Right cardiac atrium (tissue), 5 donors: ENCODE measurements at regions not wholly inside any gene's neighbourhood (a gene's known extent, or its start where the extent isn't known, plus 50 kb on each side); places are given as distances from the start of the nearest gene placed in this dataset.

Experiments
- ATAC-seq, 2 donors: fragments of 200-7000 bp; cut with Tn5 transposase; one replicate each; pipeline versions ENCODE4 v1.8.0 to v1.9.1; 2020; ENCODE audit warnings: moderate library complexity in 2 of 2, mild to moderate bottlenecking in 1 of 2
- DNase-seq, 3 donors: peaks; one replicate each; pipeline ENCODE4 v3.0.0-alpha.2; 2020
- H3K27ac ChIP-seq: one replicate; pipeline ENCODE4 v1.5.1; 2013; ENCODE audit warnings: mild to moderate bottlenecking, low read length, control low read depth, moderate library complexity
- H3K27me3 ChIP-seq: one replicate; pipeline ENCODE4 v1.6.1; 2013; ENCODE audit not compliant: control insufficient read depth, insufficient read depth
- H3K4me1 ChIP-seq: one replicate; pipeline ENCODE4 v1.6.1; 2013; ENCODE audit warnings: low read length; ENCODE audit not compliant: control insufficient read depth, insufficient read depth
- H3K4me3 ChIP-seq: one replicate; pipeline ENCODE4 v1.5.1; 2013; ENCODE audit warnings: low read length, control low read depth
- H3K9me3 ChIP-seq: one replicate; pipeline ENCODE4 v1.6.1; 2013; ENCODE audit warnings: low read length; ENCODE audit not compliant: control insufficient read depth
- WGBS: extraction: QIAGEN DNeasy Blood & Tissue Kit; methylation state at CpG from one replicate; pipeline ENCODE4 v1.1.7; 2013; 5-methylcytosine and 5-hydroxymethylcytosine counted together
- intact Hi-C, 4 donors: fragments of 100-400 bp; cut with DNase I; formaldehyde crosslinking; loops; one replicate each; pipeline versions ENCODE4 v1.11.0 to v1.14.0; 2022 to 2023
- donor health status: healthy with polysubstance abuse.
- donor health status: DM: no; HTN: yes; CAD: no.
- donor health status: DM: no; HTN: no; CAD: no.
- donor health status: DM: no; HTN: yes; CAD: no; lungs with severe emphysema.
- donor health status: DM: yes; HTN: yes; CAD: no.

DNA sequence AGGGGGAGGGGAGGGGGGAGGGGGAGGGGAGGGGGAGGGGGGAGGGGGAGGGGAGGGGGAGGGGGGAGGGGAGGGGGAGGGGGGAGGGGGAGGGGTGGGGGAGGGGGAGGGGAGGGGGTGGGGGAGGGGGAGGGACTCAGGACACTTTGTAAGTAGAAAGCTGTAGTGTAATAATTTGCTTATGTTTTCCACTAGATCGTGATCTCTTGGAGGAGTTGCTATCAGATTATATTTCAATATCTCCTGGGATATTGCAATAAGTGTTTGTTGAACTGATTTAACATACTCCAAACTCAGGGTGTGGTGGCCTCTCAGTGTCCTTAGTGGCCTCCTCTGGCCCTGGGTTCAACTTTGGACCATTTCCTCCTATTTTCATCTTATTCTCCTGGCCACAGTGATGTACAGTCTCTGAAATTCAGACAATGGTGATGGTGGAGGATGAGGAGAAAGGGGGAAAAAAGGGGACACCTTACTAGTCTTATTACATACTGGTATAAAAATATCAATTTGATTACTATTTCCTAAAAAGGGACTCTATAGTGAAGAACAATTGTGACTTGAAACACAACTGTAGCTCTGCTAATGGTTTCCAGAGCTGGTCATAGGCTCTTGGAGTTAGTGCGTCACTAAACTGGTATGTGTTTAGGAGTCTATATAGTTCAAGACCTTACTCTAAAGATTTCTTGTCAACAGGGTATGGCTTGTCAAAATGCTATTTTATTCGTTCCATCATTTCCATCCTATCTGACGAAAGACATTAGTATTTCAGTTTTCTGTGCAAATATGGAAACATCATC is 89.6 kb downstream of the DDX1 start:
- Histone ChIP-seq H3K4me3 (no peak overlapping the region), H3K27ac (no peak overlapping the region), H3K27me3 (no peaks in the 10 kb centered on the region), H3K4me1 (no peaks in the 10 kb centered on the region), H3K9me3 (no peaks in the 10 kb centered on the region)
- DNase-seq (no peak), ATAC-seq (no peak)
- intact Hi-C loops = no loop called here
- WGBS = 94% methylated on average over 4 of the region's 4 CpGs

DNA sequence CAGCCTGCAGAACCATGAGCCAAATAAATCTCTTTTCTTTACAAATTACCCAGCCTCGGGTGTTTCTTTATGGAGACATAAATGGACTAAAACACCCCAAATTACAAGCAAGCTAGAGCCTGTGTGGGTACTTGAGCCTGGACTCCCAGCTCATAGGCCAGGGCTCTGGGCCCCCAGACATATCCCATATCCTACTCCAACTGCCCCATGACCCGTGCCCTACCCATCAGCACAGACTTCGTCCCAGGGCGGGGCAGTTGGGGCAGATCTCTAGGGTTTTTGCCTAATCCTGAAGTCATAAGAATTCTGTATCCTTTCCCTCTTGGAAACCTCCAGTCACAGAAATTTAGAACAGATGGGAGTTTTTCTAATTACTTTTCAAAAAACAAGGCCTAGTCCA is 90.7 kb downstream of the DDX1 start:
- Histone ChIP-seq H3K4me3 (no peak overlapping the region), H3K27ac (no peak overlapping the region), H3K4me1 (no peaks in the 10 kb centered on the region), H3K27me3 (no peaks in the 10 kb centered on the region), H3K9me3 (no peaks in the 10 kb centered on the region)
- intact Hi-C loops = no loop called here
- no peak for ATAC-seq
- no peak for DNase-seq
- WGBS = 91% methylated on average over 4 of the region's 4 CpGs

DNA sequence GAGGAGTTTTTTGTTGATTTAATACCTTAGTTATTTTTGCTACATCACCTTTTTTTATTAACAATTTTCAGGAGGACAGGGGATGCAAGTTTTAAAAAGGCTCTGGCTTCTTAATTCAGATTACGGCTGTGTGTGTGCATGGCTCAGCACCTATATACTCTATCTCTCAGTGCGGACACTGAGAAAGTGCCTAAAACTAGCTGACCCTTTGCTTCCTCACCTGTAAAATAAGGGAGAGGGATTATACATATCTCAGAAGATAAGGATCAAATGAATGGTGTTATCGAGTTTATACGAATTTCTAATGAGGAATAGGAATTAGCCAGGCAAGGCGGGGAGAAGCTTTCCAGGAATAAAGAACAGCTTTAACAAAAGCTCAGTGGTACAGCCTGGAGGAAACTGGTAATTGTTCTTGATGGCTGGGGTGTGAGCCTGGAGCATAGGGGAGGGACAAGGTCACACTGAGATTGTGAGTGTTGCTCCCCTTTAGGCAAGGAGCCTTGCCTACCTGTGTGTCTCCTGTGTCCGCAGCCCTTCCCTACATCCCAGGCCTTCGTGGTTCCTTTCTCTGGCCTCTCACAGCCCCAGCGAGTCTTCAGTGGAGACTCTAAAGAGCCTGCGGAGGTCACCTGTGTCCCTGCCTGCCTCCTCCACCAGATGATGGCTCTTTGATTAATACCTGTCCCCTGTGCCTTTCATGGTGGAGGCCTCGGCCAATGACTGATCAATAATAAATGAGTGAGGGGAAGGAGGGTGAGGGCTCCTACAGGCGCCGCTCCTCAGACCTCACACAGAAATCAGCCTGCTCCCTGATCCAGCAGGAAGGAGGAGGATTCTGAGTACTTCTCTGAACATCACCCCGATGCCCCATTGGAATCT is 92.7 kb downstream of the DDX1 start:
- no peak overlapping the region for H3K4me3 ChIP-seq
- no peak overlapping the region for H3K27ac ChIP-seq
- no peaks in the 10 kb centered on the region for H3K4me1 ChIP-seq
- no peaks in the 10 kb centered on the region for H3K27me3 ChIP-seq
- intact Hi-C loops = no loop called here
- ATAC-seq (no peak), DNase-seq (no peak)
- no peaks in the 10 kb centered on the region for H3K9me3 ChIP-seq
- WGBS = 84% methylated on average over 13 of the region's 13 CpGs

DNA sequence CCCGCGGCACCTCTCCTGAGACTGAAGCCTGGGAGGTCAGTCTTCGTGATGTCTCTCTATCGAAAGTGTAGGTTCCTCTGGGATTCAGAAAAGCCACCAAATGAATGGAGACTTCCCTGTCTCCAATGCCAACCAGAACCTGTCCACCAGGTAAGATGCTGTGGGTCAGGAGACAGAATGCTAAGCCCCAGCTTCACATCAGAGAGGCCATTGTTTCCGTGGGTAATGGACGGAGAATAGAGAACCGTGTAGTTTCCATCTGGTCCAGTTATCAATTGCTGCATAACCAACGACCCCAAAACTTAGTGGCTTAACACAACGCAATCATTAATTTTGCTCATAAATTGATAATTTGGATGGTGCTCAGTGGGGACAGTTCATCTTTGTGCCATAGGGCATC is 93.5 kb downstream of the DDX1 start:
- no peak for DNase-seq
- Histone ChIP-seq H3K27ac (no peak overlapping the region), H3K27me3 (no peaks in the 10 kb centered on the region), H3K4me1 (no peaks in the 10 kb centered on the region), H3K9me3 (no peaks in the 10 kb centered on the region), H3K4me3 (no peak overlapping the region)
- 95% methylated on average over 9 of the region's 9 CpGs for WGBS
- intact Hi-C loops = no loop called here
- no peak for ATAC-seq

DNA sequence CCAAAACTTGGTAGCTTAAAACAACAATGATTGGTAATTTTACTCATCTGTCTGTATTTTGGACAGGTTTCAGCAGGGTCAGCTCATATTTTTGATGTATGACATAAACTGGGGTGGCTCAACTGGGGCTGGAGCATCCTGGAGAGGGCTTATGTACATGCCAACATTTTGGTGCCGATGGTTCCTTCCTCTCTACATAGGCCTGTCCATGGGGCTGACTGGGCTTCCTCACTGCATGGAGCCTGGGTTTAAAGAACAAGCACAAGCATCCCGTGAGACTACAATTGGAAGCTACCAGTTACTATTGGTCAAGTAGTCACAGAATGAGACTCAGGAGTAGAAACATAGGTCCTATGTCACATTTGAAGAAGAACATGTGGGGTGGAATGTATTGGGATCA is 95.0 kb downstream of the DDX1 start:
- ATAC-seq = no peak
- intact Hi-C loops = no loop called here
- H3K4me1 ChIP-seq = no peaks in the 10 kb centered on the region
- no peaks in the 10 kb centered on the region for H3K27me3 ChIP-seq
- 84% methylated on average over 2 of the region's 2 CpGs for WGBS
- DNase-seq = no peak
- no peak overlapping the region for H3K27ac ChIP-seq
- H3K9me3 ChIP-seq = no peaks in the 10 kb centered on the region
- H3K4me3 ChIP-seq = no peak overlapping the region

DNA sequence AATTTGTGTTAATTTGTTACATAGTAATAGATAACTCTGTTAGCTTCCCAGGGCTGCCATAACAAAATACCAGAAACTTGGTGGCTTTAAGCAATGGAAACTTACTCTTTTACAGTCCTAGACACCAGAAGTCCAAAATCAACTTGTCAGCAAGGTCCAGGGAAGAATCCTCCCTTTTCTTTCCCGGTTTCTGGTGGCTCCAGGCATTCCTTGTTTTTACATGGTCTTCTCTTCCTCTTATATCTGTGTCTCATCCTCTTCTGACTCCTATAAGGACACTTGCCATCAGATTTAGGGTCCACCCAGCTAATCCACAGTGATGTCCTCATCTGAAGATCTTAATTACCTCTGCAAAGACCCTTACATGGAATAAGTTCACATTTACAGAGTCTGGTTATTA is 95.6 kb downstream of the DDX1 start:
- ATAC-seq = no peak
- Histone ChIP-seq H3K27ac (no peak overlapping the region), H3K4me3 (no peak overlapping the region), H3K4me1 (no peaks in the 10 kb centered on the region), H3K9me3 (no peaks in the 10 kb centered on the region), H3K27me3 (no peaks in the 10 kb centered on the region)
- intact Hi-C loops = no loop called here
- no peak for DNase-seq
- 66% methylated on average over 1 of the region's 1 CpG for WGBS

DNA sequence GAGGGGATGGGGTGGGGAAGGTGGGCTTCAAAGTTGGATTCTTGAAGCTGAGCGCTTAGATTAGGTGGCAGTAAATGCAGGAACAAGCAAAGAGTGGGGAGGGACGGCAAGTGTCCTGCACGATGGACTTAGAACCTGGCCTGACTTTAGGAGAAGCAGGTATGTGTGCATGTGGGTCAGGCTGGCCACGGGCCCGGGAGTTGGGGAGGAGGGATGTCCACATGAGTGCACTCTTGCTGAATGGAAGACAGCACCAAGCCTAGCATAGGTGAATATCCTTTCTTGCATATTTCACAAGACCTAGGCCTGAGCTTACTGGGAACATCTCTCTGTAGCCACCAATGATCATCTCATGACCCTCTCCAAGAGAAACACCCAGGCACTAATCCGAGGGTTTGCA is 96.1 kb downstream of the DDX1 start:
- Histone ChIP-seq H3K4me1 (no peaks in the 10 kb centered on the region), H3K27me3 (no peaks in the 10 kb centered on the region), H3K9me3 (no peaks in the 10 kb centered on the region), H3K27ac (no peak overlapping the region), H3K4me3 (no peak overlapping the region)
- ATAC-seq = no peak
- WGBS = 93% methylated on average over 6 of the region's 6 CpGs
- intact Hi-C loops = no loop called here
- DNase-seq = no peak

DNA sequence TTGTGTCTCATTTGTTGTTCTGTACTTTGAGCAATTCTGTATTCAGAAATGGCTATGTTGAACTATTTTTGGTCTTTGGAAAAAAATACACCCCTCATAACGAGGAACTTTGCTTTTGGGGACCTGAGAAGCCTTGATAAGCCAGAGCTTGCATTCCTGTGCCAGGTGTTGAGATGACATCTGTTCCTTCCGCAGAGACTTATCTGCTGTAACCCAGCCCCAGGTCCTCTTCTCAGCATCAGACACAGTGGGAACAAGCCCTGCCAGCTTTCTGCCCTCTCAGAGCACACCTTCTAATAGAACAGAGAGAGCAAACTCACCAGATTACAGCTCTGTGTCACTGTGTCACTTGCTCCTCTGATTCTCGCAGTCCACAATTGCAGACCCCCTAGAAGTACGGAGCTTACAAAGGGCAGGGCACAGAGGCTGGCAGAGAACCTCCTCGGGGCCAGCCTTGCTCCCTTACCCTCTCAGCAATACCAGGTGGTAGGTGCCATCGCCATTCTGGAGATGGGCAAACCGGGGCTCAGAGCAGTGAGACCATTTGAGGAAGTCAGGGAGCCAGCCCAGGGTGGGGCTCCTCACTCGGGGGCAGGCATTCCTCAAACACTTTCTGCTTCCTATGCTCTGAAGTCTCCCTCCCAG is 97.4 kb downstream of the DDX1 start:
- Histone ChIP-seq H3K27me3 (no peaks in the 10 kb centered on the region), H3K9me3 (no peaks in the 10 kb centered on the region), H3K27ac (no peak overlapping the region), H3K4me3 (no peak overlapping the region), H3K4me1 (no peaks in the 10 kb centered on the region)
- WGBS = 68% methylated on average over 8 of the region's 8 CpGs
- intact Hi-C loops = no loop called here
- no peak for ATAC-seq
- DNase-seq = no peak

DNA sequence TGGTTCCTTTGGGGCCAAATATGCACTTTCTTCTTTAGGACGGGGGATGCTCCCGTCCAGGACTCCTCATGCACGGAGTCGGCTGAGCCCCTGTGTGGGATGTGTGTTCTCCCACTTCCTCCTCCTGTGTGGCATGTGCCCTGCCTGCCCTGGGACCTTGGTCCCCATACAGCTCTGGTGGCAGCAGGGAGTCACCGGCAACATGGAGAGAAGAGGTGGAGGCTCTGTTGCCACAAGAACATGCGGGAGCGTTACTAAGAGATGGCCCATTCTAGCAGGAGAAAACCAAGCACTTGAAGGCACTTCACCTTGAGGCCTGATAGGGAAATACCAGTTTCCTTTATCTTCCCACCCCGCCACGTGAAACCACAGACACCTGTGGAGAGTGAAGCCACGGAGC is 98.0 kb downstream of the DDX1 start:
- no peak overlapping the region for H3K4me3 ChIP-seq
- no peak for ATAC-seq
- H3K27ac ChIP-seq = no peak overlapping the region
- no peaks in the 10 kb centered on the region for H3K4me1 ChIP-seq
- no peak for DNase-seq
- intact Hi-C loops = no loop called here
- no peaks in the 10 kb centered on the region for H3K27me3 ChIP-seq
- WGBS = 82% methylated on average over 10 of the region's 10 CpGs
- H3K9me3 ChIP-seq = no peaks in the 10 kb centered on the region

DNA sequence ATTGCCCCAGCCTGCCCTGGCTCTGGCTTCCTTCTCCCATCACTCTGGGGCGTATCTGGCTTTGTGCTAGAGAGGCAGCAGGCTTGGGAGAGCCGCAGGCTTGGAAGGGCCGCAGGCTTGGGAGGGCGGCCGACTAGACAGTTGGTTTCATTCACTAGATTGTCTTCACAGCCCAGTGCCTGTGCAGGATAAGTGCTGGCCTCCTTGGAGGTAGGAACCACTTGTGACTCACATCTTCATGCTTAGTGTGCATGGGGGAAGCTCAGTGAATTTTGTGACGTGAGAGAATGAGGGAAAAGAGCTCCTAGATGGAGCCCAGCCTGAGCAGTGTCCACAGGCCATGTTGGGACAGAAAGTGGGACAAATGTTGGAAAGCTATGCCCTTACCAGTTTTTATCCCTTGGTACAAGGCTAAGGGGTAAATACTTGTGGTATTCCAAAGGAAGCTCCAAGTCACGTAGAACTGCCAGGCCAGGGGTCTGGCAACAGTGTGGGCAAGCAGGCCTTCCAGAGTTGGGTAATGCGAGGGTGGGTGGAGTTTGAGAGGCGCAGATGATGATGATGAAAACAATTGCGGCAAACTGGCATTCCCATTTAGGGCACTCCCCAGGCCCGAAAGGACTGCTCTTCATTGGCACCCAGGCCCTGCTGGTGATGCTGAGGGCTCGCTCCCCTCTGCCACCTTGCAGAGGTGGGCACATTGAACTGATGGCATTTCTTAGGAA is 100.1 kb downstream of the DDX1 start:
- no peak overlapping the region for H3K27ac ChIP-seq
- H3K4me1 ChIP-seq = no peaks in the 10 kb centered on the region
- ATAC-seq = no peak
- H3K9me3 ChIP-seq = no peaks in the 10 kb centered on the region
- no peak overlapping the region for H3K4me3 ChIP-seq
- 91% methylated on average over 12 of the region's 12 CpGs for WGBS
- no peak for DNase-seq
- no peaks in the 10 kb centered on the region for H3K27me3 ChIP-seq
- intact Hi-C loops = no loop called here
